ENCODE measurements at regions not wholly inside any gene's neighbourhood (a gene's known extent, or its start where the extent isn't known, plus 50 kb on each side); places are given as distances from the start of the nearest gene placed in this dataset.
A peak's percentile ranks its signal among the peaks of the same experiment; 100 is the strongest.

DNA sequence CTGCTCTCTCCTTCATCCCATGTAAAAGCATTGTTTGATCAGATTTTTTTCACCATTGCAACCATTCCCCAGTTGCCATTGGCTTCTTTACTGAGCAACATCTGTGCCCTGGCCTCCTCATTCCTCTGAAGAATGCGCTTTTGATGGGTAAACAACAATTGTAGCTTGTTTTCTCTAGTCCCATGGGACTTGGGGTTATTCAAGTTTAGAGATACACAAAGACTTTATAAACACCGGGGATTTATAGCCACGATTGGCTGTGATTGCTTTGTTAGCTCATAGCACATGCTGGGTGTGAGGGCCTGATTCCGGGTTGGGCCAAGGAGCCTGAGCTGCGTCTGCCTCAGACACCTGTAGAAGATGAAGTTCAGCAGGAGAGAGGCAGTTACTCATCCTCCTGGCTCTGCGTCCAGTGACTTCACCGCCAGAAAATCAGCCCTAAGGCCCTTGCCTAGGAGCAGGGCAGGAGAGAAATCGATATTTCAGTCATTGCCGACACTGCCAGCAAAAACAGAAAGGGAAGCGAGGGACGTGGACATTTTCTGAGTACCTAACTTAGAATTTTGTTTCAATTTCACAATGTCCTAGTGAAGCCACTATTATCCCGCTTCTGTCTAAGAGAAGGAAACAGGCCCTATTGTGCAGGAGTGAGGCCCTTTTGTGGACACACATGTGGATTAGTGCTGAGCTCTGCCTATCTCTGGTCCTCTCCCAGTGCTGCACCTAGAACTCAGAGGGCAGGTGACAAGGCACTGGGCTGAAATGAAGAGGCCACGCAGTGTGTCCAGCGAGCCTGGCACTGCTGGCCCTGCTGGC lies 159.8 kb upstream of the USP24 start:
- no peak for DNase-seq

DNA sequence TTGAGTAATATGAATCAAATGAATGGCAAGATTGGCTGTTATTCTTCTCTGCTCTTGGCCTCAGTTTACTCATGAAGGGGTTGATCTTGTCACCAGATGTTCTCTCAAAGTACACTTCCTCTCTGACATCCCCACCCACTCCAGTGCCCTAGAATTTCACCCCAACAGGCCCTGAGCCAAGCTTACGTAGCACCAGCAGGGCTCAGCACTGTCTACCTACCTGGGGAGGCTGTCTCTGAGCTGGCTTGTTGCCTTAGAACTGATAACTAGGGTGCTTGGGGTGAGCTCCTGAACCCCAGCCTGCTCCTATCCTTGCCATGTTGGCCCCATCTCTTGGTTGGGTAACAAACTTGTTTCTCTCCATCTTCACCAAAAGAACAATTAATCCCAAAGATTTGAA lies 159.1 kb upstream of the USP24 start:
- no peak for DNase-seq

DNA sequence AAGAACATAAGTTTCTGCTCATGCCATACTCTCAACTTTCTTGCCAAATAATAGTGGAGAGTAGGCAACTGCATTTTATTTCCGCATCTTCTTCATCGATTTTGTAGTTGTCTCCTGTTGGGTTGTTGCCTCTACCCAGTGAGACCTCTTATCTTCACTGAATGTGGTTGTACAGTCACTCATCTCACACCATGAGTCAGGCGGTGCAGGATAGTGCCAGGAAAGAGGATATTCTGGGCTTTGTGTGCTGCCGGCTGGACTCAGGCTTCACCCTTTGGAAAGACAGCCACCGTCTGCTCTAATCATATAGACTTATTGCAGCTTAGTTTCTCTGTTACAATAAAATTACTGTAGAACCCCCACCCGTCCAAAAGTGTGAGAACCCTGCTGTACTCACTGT lies 154.3 kb upstream of the USP24 start:
- DNase-seq: no peak

DNA sequence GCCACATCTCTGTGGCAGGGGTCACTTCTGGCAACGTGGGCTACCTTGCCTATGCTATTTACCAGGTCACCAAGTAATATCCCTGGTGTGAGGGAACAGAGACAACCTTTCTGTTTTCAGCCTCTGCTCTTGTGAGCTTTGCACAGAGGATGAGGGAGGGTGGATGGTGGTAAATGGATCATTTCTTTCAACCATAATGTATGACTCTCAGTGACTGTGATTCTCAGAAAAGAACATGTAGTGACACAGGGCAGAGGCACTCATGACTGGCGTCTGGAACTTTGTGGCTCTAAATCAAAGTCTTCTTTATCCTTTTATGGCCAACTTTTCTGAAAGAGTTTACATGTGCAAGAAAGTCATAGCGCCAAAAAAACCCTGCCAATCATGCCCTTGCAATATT lies 153.5 kb upstream of the USP24 start:
- DNase-seq: no peak

DNA sequence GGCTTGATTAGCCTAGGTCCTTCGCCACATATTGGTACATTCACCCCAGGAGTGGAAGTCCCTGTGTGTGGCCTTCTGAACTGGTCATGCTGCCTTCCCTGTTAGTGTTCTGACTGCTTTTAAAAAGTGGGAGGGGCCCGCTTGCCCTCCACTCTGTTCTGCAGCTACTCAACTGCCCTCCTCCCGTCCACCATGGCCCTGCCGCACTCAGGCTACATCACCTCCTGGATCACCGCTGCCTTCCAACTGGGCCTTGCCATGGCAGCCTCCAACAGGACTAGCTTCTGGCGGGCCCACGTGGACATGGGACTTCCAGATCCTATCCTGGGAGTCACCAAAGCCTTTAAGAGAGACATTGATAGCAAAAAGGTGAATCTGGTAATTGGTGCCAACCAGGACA lies 152.1 kb upstream of the USP24 start:
- DNase-seq: no peak

DNA sequence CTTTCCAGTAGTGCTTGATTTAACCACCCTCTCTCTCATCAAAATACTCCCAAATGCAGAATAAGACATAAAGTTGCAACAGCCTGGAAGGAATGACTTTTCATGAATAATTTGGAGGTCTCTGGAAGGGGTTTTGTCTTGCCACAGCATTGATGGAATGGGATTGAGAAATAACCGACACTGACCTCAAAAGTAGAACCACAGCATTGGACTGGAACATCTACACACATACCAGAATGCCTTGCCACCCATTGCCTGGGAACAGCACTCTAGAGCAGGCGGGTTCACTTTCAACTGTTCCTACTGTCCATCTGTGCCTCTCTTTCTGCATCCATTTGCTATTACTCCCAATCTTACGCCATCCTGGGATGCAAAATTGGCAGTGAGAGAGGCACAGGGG lies 149.1 kb upstream of the USP24 start:
- DNase-seq: no peak

DNA sequence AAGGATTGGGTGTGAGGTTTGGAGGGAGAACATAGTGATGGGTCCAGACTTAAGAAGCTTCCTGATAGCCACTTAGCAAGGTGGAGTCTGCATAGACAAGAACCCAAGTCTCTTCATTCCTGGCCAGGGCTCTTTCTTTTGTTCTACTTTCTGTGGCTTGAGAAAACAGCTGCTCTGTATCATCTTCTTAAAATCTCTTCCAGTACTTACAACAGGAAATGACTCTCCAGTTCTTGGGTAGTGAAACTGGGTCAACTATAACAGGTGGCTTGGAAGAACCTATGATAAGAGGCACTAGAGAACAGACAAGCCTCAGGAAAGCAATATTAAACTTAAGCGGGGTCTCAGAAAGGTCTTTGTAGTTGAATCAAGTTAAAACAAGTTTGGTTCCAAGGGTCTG lies 148.1 kb upstream of the USP24 start:
- no peak for DNase-seq

DNA sequence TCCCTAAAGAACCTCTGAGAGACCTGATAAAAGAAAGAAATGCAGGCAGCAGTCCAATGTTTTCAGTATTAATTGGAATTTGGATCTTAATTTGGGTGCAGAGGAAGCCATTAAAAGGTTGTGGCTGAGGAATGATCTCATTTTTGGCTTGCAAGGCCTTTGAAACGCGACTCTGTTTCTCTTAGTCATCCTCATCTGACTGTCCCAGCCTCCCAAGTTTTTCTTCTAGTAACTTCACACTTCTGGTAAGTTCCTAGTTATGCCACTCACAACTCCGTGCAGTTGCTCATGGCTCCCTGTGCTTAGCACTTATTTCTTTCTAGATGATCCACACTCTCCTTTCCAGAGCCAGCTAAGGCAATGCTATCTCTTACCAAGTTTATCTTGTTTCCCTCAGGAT lies 147.4 kb upstream of the USP24 start:
- DNase-seq: no peak

DNA sequence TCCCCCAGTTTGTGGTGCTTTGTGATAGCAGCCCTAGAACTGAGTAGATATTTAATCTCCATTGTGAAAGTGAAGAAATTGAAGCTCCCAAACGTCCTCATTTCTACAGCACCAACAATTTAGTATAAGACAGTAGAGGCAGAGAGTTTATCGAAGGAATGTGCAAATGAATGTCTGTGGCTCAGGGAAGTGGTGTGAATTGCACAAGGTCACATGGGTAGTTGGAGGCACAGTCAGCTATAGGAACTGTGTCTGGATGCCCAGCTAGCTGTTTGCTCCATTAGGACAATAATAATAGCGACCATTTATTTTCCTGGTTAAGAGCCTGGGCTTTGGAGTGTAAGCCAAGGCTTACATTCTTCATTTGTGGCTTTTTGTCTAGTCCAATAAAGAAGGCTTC lies 144.4 kb upstream of the USP24 start:
- DNase-seq: no peak

DNA sequence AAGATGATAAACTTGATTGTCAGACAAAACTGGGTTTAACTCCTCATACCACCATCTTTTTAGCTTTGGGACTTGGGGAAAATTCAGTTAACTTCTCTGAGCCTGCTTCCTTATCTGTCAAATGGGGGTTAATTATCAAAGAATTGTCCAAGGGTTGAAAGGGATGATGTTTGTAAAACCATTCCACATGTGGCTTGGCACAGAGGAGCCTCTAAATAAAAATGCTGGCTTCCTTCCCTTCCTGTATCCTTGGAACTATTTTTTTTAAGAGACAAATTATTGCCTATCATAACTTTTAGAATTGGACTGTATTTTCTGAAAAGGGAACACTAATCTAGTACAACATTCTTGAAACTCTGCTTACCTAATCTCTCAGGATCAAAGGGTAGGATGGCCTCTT lies 143.4 kb upstream of the USP24 start:
- no peak for DNase-seq

DNA sequence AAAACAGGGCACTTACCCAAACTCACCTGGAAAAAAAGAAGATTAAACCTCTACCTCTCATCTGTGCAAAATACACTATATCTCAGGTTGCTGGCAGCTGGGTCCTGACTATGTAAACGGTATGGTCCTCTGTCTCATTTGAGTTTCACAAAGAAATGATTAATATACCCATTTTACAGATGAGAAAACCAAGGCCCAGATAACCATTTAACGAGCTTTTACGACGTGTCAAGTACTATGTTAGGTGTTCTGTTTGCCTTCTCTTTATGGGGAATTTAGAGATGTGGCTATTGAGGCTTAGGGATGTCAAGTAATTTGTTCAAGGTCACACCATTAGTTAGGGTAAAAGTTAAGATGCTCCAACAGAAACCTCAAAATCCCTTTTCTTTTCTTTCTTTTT lies 140.4 kb upstream of the USP24 start:
- DNase-seq: no peak

DNA sequence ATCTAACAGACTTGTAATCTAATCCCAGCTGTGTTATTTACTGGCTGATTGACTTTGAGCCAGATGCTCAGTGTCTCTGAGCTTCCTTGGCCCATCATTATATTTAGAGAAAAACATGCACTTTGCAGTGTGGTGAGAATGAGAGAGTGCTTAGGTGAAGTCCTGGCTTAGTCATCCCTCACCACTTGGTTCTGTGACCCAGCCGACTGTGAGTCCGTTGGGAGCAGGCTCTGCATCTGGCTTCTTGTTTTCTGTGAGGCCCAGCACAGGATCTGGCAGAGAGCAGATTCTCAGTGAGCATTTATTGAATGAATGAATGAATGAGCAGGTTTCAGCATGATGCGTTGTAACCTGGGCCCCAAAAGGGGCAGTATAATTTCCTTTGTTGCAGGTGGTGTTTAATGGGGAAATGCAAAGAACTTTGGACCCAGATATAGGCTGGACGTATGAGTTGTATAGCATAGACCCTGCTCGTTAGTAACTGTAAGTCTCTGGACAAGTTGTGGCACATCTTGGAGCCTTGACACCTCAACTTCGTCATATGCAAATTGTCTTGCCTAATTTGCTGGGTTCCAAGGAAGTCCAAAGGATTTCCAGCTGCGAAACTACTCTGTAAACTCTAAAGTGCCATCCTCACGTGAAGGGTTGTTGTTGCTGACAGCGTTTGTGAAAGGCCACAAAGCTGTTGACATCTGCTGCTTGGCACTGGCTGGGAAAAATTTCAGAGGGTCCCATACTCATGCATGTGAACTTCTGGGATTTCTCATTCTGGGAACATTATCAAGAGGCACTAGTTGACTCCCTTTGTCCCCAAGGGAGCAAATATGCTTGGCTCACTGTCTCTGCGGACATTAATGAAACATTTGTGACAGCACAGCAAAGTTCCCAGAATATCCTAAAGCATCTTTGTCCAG lies 138.8 kb upstream of the USP24 start:
- no peak for DNase-seq

DNA sequence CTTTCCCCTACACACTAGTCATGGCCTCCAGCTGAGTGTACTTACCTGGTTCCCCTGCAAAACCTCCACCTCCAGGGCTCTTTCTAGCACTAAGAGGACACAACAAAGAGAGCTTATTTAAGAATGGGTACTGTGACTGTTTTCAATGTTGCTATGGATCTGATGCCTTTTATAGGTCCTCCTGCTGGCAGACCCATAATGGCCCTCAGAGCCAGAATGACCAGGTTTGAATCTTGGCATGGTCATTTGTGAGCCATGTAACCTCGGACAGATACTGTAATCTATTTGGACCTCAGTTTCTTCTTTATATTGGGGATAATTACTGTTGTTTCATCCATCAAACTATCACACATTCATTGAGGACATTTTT lies 137.6 kb upstream of the USP24 start:
- DNase-seq: no peak

DNA sequence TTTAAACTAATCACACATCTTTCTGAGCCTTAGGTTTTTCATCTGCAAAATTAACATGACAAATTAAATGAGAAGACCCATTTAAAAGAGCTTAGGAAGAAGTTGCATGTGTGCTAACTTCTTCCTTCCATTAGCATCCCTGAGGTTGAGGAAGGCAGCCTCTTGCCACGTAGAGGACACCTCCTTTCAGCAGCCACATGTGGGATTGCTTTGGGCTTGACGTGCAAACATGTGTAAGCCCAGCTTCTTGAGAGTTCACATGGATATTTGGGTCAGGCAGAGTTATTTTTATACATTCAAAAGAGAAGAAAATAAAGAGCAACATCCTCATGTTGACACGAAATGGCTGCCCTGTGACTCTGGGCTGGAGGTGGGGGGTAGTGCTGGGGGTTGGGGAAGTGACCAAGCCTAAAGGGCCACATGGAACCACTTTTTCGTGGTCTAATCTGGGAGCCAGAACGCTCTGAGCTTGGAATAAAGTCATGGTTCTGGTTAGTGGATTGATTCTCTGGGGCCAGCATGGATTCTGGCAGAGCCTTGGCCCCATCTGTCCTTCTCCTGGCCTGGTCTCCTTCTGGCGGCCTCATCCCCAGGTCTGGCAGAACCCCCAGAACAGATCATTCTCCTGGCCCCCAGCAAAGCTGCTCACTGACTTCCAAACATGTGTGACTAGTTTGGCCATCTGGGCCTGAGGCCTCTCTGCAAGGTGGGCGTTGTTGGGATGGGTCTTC lies 137.1 kb upstream of the USP24 start:
- DNase-seq: no peak

DNA sequence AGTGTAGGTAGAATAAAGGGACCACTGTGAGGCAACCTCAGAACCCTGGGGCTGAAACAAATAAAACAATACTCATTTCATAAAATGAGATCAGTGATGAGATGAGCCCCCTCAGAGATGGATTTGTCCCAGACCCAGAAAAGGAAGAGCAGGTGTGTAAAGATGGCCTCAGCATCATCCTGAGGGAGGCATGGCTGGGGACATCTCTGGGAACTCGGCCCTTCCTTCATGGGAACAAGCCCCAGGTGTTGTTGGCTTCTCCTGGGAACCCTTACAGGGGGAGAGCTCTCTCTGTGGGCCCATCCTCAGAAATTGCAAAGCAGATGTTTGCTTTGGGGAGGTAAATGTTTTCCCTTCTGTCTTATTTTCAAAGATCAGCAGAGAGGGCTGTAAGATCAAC lies 133.2 kb upstream of the USP24 start:
- DNase-seq: no peak

DNA sequence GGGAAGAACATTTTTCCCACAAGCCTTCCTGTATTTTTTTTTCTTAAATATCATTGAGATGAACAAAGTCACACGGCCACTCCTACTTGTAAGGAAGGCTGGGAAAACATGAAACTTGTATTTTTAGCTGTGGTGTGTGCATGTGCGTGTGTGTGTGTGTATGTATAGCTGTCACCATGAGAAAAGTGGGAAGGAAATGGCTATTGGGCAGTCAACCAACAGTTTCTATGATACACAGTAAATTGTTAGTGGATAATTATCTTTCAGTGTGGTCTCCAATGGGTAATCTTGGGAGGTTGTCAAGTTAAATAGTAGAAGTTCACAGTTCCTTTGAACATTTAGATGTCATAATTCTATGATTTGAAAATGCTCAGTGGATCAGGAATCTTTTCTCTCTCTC lies 132.7 kb upstream of the USP24 start:
- DNase-seq: no peak

DNA sequence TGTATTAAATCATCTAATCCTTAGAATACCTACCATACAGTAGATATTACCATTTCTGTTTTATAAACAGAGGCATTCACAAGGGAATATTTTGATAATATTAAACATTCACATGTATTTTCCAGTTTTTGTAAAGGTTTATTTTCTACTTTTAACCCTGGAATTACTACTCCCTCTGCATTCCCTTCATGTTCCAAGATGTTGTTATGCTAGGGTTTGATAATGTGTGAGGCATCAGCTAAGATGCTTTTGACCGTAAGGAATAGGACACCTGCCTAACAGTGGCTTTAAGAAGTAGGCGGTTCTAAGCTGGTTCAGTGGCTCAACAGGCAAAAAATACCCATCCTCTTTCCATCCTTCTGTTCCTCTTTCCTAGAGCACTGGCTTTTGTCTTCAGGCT lies 131.9 kb upstream of the USP24 start:
- no peak for DNase-seq

DNA sequence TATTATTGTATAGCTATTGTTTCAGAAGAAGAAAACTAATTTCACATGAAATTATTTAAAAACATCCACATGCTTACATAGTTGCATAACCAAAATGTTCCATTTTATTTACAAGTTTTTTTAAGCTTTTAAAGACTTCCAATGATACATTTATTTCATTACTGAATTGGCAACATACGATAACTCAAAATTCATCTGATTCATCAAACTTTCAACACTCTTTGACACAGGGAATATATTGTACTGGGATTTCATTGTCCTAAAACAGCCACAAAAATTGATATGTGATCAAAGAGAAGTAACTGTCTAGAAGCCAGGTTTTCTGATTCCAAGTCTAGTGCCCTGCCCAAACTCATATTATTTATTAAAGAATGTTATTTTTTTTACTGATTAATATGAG lies 131.4 kb upstream of the USP24 start:
- DNase-seq: no peak

DNA sequence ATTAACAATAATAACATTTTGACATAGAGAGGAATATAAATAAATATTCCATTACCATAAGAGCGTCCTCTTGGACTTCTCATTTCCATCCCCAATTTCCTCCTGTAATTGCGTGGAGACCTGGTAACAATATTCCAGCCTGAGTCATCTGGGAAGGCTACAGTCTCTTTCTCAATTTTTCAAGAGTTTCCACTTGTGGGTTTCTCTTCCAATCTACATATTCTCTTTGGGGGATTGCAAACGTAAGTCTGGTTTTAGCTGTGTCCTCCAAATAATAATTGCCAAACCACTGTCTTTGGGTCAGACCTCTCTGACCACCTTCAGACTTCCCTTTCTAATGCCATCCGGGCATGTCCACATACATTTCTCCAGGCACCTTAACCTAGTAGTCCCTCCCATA lies 124.5 kb upstream of the USP24 start:
- no peak for DNase-seq

DNA sequence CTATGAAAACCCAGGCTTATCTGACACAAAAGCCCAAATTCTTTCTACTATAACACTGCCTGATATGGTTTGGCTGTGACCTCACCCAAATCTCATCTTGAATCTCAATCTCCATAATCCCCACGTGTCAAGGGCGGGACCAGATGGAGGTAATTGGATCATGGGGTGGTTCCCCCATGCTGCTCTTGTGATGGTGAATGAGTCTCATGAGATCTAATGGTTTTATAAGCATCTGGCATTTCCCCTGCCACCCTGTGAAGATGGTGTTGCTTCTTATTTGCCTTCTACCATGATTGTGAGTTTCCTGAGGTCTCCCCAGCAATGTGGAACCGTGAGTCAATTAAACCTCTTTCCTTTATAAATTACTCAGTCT lies 123.3 kb upstream of the USP24 start:
- DNase-seq: no peak

DNA sequence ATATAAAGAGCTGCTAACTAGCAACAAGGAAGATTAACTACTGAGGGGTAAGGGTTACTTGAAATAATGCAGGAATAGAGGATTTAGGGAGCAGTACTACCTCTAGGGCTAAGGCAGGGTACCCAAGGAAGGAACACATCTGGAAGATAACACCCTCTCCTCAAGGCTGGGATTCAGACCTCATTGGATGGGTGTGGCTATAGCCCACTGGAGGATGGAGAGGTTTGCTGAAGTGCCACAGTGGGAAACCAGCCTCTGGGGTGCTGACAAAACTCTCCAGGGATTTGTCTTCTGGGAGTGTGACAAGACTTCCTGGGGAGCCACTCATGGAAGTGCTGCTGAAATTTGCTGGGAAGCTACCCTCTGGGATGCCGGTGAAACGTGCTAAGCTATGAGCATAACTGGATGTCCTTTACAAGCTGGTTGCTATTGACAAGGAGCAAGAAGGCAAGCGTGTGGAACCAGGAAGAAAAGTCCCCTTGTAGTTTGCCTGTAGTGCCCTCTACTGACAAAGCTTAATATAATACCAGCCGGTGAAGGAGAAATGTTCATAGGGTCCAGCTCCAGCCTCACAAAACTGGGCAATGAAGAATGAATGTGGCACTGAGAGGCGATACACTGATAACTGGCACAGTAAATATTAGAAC lies 122.8 kb upstream of the USP24 start:
- DNase-seq: peak in 1 of 2 experiments; percentile 8

DNA sequence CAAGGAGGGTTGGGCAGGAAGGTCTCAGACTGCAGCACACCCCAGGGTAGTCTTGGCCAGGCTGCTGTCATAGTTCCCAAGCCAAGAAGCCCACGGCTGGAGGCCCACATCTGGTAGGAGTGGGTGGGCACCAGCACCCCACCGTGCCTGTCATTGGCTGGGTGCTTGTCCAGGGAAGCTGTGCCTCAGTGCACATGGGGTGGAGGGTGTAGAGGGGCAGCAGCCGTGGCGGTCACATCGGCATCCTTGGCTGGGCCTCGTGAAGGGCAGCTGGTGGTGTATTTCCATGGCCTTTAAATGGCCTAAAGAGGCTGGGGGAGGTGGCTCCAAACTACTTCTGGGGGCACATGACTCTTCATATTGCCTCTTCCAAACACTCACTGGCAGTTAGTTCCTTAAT lies 119.6 kb upstream of the USP24 start:
- no peak for DNase-seq

DNA sequence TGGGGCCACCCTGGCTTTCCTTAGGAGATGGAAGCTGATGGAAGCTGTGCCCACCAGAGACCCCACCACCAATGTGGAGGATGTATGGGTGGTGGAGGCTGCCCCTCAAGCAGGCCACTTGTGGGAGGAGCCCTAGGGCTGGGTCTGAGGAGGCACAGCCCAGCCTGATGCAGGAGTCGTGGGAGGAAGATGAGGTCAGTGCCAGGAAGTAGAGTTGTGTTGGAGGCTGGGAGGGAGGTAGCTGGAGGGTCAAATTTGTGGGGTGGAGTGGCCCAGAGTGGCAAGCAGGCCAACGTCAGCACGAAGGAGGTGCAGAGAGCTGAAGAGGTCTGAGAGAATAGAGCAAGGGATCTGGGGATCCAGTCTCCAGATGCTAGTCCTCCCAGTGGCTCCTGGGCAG lies 119.0 kb upstream of the USP24 start:
- no peak for DNase-seq
